NOMO-1 (cell line): ENCODE measurements at regions not wholly inside any gene's neighbourhood (a gene's known extent, or its start where the extent isn't known, plus 50 kb on each side); places are given as distances from the start of the nearest gene placed in this dataset.
"Not testable (repeated sequence)": the region's sequence is repeated elsewhere in the genome, so short reads cannot be mapped to it uniquely, and the experiment has no call there.

Source experiments
- DNase-seq, 2 experiments: peaks; one replicate each; lab custom pipeline; 2025; ENCODE audit not compliant: unreplicated experiment in 2 of 2; lab: John Stamatoyannopoulos, UW

GRCh38 chr11:23903044-23903704, 593.7 kb upstream of the LUZP2 start:
- no peak for DNase-seq

- no peak for DNase-seq
These were observed 577.4 kb upstream of the LUZP2 start for GRCh38 chr11:23919455-23919854.

DNA sequence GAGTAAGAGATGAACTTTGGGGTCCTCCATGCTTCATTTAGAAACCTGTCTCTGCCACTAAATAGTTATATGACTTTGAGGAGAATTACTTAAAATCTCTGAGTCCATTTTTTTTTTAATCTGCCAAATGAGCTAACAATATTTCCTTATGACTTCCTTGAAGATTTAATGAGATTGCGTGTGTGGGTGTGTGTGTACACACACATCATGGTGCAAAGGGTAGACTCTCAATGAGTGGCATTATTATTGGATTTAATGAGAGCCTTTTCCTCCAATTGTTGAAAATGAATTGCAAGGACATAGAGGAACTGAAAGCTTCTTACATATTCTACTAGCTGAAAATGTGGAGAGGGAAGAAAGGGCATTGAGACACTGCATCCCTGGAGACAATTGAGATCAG, 573.5 kb upstream of the LUZP2 start:
- DNase-seq, result no peak

- DNase-seq, result no peak
These were observed 572.6 kb upstream of the LUZP2 start for GRCh38 chr11:23924226-23924625.

- no peak for DNase-seq
These were observed 565.4 kb upstream of the LUZP2 start for GRCh38 chr11:23931443-23931842.

- DNase-seq, result no peak
These were observed 564.4 kb upstream of the LUZP2 start for GRCh38 chr11:23932485-23932898.

GRCh38 chr11:23933721-23934120, 563.1 kb upstream of the LUZP2 start:
- no peak for DNase-seq

DNA sequence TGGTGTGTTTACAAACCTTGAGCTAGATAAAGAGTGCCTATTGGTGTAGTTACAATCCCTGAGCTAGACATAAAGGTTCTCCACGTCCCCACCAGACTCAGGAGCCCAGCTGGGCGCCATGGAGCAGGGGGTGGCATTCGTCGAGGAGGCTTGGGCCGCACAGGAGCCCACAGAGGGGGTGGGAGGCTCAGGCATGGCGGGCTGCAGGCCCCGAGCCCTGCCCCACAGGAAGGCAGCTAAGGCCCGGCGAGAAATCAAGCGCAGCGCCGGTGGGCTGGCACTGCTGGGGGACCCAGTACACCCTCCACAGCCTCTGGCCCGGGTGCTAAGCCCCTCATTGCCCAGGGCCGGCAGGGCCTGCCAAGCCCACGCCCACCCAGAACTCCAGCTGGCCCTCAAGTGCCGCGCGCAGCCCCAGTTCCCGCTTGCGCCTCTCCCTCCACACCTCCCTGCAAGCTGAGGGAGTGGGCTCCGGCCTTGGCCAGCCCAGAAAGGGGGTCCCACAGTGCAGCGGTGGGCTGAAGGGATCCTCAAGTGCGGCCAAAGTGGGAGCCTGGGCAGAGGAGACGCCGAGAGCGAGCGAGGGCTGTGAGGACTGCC, 562.1 kb upstream of the LUZP2 start:
- not testable (repeated sequence) for DNase-seq

DNA sequence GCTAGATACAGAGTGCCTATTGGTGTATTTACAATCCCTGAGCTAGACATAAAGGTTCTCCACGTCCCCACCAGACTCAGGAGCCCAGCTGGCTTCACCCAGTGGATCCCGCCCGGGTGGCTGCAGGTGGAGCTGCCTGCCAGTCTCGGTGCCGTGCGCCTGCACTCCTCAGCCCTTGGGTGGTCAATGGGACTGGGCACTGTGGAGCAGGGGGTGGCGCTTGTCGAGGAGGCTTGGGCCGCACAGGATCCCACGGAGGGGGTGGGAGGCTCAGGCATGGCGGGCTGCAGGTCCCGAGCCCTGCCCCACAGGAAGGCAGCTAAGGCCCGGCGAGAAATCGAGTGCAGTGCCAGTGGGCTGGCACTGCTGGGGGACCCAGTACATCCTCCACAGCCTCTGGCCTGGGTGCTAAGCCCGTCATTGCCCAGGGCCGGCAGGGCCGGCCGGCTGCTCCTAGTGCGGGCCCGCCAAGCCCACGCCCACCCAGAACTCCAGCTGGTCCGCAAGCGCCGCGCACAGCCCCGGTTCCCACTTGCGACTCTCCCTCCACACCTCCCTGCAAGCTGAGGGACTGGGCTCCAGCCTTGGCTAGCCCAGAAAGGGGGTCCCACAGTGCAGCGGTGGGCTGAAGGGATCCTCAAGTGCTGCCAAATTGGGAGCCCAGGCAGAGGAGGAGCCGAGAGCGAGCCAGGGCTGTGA, 554.6 kb upstream of the LUZP2 start:
- DNase-seq, result not testable (repeated sequence)

DNA sequence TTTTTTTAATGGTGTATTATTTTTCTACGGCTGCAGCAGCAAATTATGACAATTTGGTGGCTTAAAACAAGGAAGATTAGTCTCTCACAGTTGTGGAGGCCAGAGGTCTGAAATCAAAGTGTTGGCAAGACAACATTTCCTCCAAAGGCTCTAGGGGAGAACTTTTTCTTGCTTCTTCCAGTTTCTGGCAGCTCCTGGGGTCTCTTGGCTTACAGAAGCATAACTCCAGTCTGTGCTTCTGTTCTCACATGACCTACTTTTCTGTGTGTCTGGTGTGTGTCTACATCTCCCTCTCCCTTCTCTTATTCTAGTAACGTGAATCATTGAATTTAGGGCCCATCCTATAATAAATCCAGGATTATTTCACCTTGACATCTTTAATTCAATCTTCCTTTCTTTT, 551.9 kb upstream of the LUZP2 start:
- DNase-seq, result no peak

GRCh38 chr11:23947883-23948282, 549.0 kb upstream of the LUZP2 start:
- no peak for DNase-seq

DNA sequence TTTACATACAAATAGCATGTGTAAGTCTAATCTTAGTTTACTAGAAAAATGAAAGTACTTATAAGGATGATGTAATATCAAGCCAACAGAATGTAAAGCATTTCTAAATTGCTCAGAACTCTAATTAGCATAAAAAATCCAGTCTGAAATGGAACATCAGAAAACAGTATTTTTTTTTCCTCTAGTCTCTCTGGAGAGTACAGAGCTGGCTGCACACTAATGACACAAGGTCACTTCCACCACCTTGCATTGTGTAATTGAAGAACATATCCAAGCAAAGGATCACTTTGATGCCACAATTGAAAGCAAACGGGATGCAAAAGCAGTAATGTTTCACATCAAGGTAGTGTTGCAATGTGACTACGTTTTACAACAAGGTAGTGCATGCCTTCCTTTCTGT, 548.0 kb upstream of the LUZP2 start:
- no peak for DNase-seq

DNA sequence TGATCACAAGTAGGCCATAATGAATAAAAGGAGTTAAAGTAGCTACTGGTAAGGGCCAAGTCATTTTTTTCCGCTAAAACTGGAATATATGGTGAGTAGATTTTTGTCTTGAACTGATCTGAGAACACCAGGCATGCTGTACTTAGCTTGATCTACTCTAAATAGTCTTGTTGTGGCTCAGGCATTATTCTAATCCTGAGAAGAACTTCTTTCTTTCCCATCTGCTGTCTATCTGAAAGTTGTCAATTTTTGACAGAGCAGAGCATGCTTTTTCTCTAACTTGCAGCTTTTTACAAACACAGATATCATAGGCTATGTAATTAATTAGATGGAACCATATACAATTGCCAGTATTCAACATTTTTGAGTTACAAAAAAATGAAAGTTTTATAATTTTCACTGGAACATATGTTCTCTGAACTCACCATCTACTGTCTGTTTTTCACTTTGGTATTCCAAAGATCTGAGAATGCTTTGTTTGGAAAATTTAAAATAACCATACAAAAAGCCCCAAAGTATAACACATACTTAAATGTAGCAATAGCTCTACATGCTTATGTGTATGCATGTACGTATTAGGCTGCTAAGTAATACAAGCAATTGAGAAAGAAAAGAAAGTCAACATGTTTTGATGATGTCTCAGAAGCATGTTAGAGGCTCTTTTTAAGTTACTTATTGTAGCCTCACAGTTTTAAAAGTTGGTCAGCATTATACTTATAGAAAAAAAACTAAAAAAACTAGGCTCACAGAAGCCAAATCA, 542.7 kb upstream of the LUZP2 start:
- DNase-seq, result no peak

DNA sequence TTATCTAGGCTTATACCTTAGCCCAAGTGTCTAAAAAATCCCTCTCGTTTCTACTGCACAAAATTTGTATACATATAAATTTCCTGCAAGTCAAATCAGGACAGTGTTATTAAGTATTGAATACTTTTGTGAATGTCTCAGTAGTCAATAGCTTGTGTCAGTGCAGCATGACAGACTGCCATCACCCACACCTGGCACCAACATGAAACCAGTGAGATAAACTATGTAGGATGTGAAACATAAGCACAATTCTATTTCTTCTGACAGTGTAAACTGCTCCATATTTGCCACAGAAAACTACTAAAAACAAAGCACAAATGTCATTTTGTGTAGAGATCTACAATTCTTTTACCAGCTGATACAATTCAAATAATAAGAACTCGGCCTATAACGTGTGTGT, 542.1 kb upstream of the LUZP2 start:
- DNase-seq, result no peak

DNA sequence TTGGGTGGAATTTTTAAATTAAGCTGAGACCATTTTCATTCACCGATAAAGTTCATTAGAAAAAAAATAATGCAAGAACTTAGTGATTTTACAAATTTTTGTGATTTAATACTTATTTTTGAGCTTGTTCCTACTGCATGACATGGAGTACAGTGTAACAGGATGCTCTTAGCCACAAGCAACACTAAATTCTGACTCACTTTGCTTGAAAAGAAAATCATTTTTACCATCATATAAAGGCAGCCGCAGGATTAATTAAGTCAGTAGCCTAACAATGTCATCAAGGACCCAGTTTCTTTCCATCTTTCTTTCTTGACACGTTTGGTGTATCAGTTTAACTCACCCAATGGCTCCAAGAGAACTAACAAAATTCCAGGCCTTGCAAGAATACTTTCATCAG, 540.3 kb upstream of the LUZP2 start:
- no peak for DNase-seq

DNA sequence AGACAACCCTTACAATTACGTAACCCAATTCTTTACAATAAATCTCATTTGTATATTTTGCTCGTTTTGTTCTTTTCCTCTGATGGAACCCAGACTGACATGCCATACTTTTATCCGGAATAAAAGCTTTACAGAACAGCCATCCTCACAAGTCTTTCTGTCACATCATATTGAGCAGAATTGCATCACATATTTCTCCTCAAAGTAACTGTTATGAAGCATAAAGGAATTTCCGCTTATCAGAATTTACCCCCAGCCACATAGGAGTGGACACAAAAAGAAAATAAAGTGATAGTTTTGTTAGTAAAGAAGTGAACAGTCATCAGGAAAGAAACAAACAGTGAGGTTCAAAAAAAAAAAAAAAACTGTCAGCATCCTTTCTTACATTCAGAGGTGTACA, 539.5 kb upstream of the LUZP2 start:
- no peak for DNase-seq

DNA sequence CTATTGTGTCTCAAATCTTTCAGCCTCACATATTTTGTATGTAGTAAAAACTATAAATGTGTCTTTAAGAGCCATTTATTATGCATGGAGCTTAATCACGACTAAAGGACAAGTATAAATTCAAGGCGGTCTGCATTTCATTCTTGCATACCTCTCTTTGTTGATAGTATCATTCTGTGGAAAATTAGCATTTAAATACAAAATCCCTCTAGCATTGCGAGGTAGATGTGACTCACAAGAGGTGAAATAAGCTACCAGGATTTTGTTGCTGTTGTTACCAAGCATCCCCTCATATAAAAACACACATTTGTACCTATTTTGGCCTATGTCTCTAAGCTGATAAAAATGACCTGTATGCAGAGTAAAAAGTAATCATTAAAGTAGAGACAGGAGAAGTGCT, 537.4 kb upstream of the LUZP2 start:
- DNase-seq, result no peak

DNA sequence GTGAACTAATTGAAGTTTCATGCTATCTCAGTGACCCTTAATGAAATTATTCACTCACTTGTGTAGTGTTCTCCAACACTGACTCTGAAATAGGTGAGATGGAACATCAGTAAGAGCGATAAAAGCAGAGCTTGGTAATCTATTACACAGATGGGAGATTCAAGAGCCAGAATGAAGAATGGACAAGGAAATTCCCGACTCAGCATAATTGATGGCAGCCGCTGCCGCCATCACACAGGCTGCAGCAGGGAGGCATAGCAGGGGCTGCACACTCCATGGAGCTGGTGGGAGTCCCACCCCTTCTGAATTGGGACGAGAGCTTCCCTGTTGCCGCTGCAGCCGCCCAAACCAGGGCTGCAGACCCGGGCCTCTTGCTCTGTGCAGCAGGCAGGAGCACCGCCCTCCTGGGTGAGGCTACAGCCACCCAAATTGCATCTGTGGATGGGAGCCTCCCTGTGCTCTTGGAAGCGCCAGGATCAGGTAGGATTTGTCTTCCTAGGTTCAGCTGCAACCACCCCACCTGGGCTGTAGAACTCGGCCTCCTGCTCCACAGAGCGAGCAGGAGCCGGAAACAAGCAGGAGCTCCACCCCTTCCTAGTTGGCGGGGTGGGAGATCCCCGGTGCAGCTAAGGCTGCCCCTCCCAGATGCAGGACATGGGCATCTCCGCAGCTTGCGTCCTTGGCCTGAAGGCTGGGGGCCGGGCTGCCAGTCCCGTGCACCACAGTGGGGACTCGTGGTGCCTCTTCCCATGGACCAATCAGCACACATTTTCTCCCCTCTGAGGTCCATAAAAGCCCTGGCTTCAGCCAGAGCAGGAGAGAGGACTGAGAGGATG, 535.1 kb upstream of the LUZP2 start:
- no peak for DNase-seq

DNA sequence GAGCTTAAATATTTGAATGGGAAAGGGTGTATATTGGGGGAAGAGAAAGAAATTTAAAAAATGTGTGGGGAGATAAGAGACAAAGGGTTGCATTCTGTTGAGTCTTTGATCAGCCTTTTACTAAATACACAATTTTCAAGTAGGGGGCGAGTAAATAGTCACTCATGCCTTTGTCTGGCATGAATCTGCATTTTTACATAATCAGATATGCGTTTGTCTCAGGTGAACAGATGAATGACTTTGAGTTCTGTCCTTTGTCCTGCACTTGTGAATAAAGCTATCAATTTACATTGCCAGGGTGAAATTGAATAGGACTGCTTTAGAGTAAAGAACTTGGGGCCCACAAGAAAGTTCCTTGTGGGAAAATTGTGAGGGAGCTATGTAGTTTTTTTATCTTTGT, 523.6 kb upstream of the LUZP2 start:
- DNase-seq, result no peak

GRCh38 chr11:23974051-23974450, 522.8 kb upstream of the LUZP2 start:
- DNase-seq, result no peak

GRCh38 chr11:23974601-23975000, 522.3 kb upstream of the LUZP2 start:
- DNase-seq, result no peak
